PFSK-1 (cell line): ENCODE measurements at regions not wholly inside any gene's neighbourhood (a gene's known extent, or its start where the extent isn't known, plus 50 kb on each side); places are given as distances from the start of the nearest gene placed in this dataset.

Experiments used
- POLR2AphosphoS5 ChIP-seq: IDR thresholded peaks from 2 replicates; pipeline ENCODE4 v1.6.1; 2012; ENCODE audit warnings: low read depth, mild to moderate bottlenecking, control low read depth, low read length, moderate library complexity
- SIN3A ChIP-seq: IDR thresholded peaks from 2 replicates; pipeline ENCODE4 v1.6.1; 2012; ENCODE audit warnings: mild to moderate bottlenecking, low read length, moderate library complexity, borderline replicate concordance; ENCODE audit not compliant: insufficient read depth
- TAF1 ChIP-seq: IDR thresholded peaks from 2 replicates; pipeline ENCODE4 v1.6.1; 2012; ENCODE audit warnings: low read length, control low read depth, borderline replicate concordance; ENCODE audit not compliant: insufficient read depth

- TF ChIP-seq SIN3A = no peak
- TF ChIP-seq TAF1 = no peak
- no peak for TF ChIP-seq POLR2AphosphoS5
Observed at GRCh38 chr4:14234307-14234706, 606.8 kb upstream of the BOD1L1 start.
